Suprapubic skin (tissue), 4 donors: ENCODE measurements at regions not wholly inside any gene's neighbourhood (a gene's known extent, or its start where the extent isn't known, plus 50 kb on each side); places are given as distances from the start of the nearest gene placed in this dataset.

Experiments used
- DNase-seq, 2 donors: peaks; one replicate each; pipeline ENCODE4 v3.0.0-alpha.2; 2019; ENCODE audit warnings: low spot score in 2 of 2
- H3K27ac ChIP-seq: fragments of 200-600 bp; sonication (generic); one replicate; pipeline ENCODE4 v1.5.1; 2019
- H3K27me3 ChIP-seq: fragments of 200-600 bp; sonication (generic); one replicate; pipeline ENCODE4 v1.5.1; 2019
- H3K36me3 ChIP-seq: fragments of 200-600 bp; sonication (generic); one replicate; pipeline ENCODE4 v1.5.1; 2019
- H3K4me1 ChIP-seq: fragments of 200-600 bp; sonication (generic); one replicate; pipeline ENCODE4 v1.5.1; 2019
- H3K4me3 ChIP-seq: fragments of 200-600 bp; sonication (generic); one replicate; pipeline ENCODE4 v1.5.1; 2019; ENCODE audit warnings: mild to moderate bottlenecking
- H3K9me3 ChIP-seq: fragments of 200-600 bp; sonication (generic); one replicate; pipeline ENCODE4 v1.5.1; 2019
- EP300 ChIP-seq: sonication (generic); formaldehyde crosslinking; IDR thresholded peaks from one replicate; pipeline ENCODE4 v1.6.1; 2017; ENCODE audit warnings: antibody characterized with exemption
- POLR2A ChIP-seq, 2 donors: fragments of 450-650 bp; IDR thresholded peaks; one replicate each; pipeline ENCODE4 v1.6.1; 2017; ENCODE audit warnings: antibody characterized with exemption in 2 of 2, mild to moderate bottlenecking in 2 of 2, moderate library complexity in 2 of 2
- POLR2AphosphoS5 ChIP-seq, 3 donors: sonication (generic); formaldehyde crosslinking; IDR thresholded peaks; one replicate each; pipeline ENCODE4 v1.6.1; 2017; ENCODE audit warnings: antibody characterized with exemption in 3 of 3
- whole genome bisulfite sequencing: methylation state at CpG from one replicate; pipeline ENCODE4 v1.1.5; 2018; 5-methylcytosine and 5-hydroxymethylcytosine counted together
- TF ChIP-seq, protein P1 (sequence below), 2 donors: fragments of 200-600 bp in 1 of 2; fragments of 450-650 bp in 1 of 2; sonication (generic) in 1 of 2; IDR thresholded peaks; one replicate each; pipeline ENCODE4 v1.5.1; 2016 to 2019; ENCODE audit warnings: antibody characterized with exemption in 2 of 2, mild to moderate bottlenecking in 1 of 2, moderate library complexity in 1 of 2

DNA sequence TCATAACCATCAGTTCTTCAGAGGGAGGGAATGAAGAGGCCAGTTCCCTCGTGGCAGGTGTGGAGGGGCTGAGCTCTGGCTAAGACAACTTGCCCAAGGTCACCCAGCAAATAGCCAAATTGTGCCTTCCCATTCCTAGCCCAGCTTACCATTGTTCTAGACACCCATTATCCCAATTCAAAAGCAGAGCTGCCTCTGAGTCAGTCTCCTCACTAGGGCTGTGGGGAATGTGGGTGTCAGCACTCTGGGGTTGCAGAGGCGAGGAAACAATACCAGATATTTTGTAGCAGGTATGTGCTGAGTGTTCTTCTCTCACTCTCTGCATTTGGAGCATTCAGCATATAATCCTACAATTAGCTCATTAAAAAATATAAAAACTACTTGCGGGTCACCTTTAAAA, 270.8 kb downstream of the PSAT1 start:
- no peak overlapping the region for H3K27ac ChIP-seq
- no peak for TF ChIP-seq POLR2A (IDR thresholded peaks at IDR 0.05)
- TF ChIP-seq, protein P1, sequence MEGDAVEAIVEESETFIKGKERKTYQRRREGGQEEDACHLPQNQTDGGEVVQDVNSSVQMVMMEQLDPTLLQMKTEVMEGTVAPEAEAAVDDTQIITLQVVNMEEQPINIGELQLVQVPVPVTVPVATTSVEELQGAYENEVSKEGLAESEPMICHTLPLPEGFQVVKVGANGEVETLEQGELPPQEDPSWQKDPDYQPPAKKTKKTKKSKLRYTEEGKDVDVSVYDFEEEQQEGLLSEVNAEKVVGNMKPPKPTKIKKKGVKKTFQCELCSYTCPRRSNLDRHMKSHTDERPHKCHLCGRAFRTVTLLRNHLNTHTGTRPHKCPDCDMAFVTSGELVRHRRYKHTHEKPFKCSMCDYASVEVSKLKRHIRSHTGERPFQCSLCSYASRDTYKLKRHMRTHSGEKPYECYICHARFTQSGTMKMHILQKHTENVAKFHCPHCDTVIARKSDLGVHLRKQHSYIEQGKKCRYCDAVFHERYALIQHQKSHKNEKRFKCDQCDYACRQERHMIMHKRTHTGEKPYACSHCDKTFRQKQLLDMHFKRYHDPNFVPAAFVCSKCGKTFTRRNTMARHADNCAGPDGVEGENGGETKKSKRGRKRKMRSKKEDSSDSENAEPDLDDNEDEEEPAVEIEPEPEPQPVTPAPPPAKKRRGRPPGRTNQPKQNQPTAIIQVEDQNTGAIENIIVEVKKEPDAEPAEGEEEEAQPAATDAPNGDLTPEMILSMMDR (IDR thresholded peaks at IDR 0.05): no peak
- TF ChIP-seq EP300: no peak
- 92% methylated on average over 2 of the region's 3 CpGs for WGBS
- no peaks in the 10 kb centered on the region for H3K9me3 ChIP-seq
- DNase-seq: no peak
- H3K4me1 ChIP-seq: no peaks in the 10 kb centered on the region
- H3K36me3 ChIP-seq: no peaks in the 10 kb centered on the region
- no peaks in the 10 kb centered on the region for H3K27me3 ChIP-seq
- H3K4me3 ChIP-seq: no peak overlapping the region

DNA sequence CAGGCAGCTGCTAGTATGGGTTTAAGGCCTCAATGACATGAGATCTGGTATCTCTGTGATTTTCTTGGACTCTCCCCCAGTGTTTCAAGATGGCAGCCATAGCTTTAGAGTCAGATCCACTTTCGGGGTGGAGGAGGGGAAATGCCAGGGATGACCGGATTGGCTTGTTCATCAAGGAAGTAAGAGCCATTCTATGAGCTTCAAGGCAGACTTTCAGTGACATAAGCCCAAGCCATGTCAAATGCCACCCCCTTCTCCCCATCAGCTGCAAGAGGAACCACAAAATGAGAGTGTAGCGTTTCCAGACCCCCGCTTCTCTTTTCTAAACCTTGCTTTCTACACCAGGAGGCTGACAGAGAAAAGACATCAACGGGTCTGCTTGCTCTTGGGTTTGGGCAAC, 271.8 kb downstream of the PSAT1 start:
- H3K9me3 ChIP-seq: no peaks in the 10 kb centered on the region
- no peak overlapping the region for H3K4me3 ChIP-seq
- H3K36me3 ChIP-seq: no peaks in the 10 kb centered on the region
- no peaks in the 10 kb centered on the region for H3K27me3 ChIP-seq
- H3K4me1 ChIP-seq: no peaks in the 10 kb centered on the region
- H3K27ac ChIP-seq: no peak overlapping the region
- WGBS: 94% methylated on average over 5 of the region's 5 CpGs
- no peak for TF ChIP-seq POLR2A (IDR thresholded peaks at IDR 0.05)
- no peak for DNase-seq

DNA sequence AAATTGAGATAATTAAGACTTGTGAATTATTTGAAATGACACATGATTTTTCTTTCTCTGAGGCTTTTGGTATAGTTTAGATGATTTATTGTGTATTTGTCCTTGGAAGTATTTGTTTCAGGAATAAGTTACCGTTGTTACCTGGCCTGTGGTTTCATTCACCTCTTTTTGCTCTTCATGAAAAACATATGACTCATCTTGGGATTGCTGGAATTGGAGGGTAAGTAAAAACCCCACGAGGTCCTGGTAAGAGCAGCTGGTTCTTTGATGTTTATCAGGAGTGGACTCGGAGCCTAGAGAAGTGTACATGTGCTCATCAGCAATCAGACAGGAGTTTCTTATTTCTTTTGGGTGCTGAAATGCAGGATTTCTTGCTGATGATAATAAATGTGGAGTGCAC, 275.3 kb downstream of the PSAT1 start:
- TF ChIP-seq POLR2AphosphoS5 (IDR thresholded peaks at IDR 0.05): no peak
- TF ChIP-seq, protein P1 (IDR thresholded peaks at IDR 0.05): no peak
- TF ChIP-seq POLR2A (IDR thresholded peaks at IDR 0.05): no peak
- no peak for TF ChIP-seq EP300
- no peak for DNase-seq
- Histone ChIP-seq H3K27ac (no peak overlapping the region), H3K9me3 (no peaks in the 10 kb centered on the region), H3K4me3 (no peak overlapping the region), H3K4me1 (no peaks in the 10 kb centered on the region), H3K27me3 (no peaks in the 10 kb centered on the region), H3K36me3 (no peaks in the 10 kb centered on the region)
- 52% methylated on average over 3 of the region's 3 CpGs for WGBS

DNA sequence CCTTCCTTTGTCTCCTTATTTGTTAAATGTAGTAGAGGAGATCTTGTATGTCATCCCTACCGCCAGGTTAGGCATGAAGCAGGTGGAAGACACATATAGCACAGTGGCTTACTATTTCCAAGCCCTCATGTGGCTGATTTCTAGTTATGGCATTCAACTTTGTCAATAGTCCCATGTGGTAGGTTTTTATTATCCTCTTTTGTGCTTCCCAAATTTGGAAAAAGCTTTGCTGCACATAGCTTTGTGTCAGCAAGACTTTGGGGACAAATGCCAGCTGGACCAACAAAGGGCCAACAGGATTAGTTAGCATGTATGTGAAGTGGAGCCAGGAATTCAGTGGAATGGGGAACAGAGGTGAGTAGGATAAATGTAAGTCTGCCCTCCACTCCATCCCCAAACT, 276.3 kb downstream of the PSAT1 start:
- no peaks in the 10 kb centered on the region for H3K9me3 ChIP-seq
- no peak overlapping the region for H3K27ac ChIP-seq
- no peaks in the 10 kb centered on the region for H3K36me3 ChIP-seq
- no peaks in the 10 kb centered on the region for H3K4me1 ChIP-seq
- no peaks in the 10 kb centered on the region for H3K27me3 ChIP-seq
- TF ChIP-seq, protein P1 (IDR thresholded peaks at IDR 0.05): no peak
- TF ChIP-seq EP300 (no peak), POLR2A (IDR thresholded peaks at IDR 0.05) (no peak), POLR2AphosphoS5 (IDR thresholded peaks at IDR 0.05) (no peak)
- DNase-seq: no peak
- WGBS: 80% methylated on average over 1 of the region's 1 CpG
- H3K4me3 ChIP-seq: no peak overlapping the region

DNA sequence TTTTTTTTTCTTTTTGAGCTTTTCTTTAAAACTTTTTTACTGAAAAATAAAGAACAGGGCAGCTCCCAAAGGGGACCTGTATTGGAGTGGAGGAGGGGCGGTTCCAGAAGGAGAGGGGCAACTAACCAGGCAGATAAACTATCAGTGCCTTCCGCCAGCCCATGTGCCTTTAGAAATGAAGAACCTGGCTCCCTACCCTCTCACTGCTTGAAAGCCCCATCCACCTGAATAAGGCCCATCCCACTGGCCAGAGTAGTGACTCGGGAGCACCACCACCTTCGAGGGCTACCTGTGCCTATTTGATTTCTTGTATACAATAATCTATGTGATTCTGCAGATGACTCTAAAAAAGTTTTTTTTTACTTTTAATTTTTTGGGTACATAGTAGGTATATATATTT, 276.7 kb downstream of the PSAT1 start:
- Histone ChIP-seq H3K4me3 (no peak overlapping the region), H3K36me3 (no peaks in the 10 kb centered on the region), H3K4me1 (no peaks in the 10 kb centered on the region), H3K9me3 (no peaks in the 10 kb centered on the region), H3K27ac (no peak overlapping the region), H3K27me3 (no peaks in the 10 kb centered on the region)
- no peak for DNase-seq
- TF ChIP-seq, protein P1 (IDR thresholded peaks at IDR 0.05): no peak
- TF ChIP-seq EP300 (no peak), POLR2A (IDR thresholded peaks at IDR 0.05) (no peak), POLR2AphosphoS5 (IDR thresholded peaks at IDR 0.05) (no peak)
- 78% methylated on average over 4 of the region's 4 CpGs for WGBS

DNA sequence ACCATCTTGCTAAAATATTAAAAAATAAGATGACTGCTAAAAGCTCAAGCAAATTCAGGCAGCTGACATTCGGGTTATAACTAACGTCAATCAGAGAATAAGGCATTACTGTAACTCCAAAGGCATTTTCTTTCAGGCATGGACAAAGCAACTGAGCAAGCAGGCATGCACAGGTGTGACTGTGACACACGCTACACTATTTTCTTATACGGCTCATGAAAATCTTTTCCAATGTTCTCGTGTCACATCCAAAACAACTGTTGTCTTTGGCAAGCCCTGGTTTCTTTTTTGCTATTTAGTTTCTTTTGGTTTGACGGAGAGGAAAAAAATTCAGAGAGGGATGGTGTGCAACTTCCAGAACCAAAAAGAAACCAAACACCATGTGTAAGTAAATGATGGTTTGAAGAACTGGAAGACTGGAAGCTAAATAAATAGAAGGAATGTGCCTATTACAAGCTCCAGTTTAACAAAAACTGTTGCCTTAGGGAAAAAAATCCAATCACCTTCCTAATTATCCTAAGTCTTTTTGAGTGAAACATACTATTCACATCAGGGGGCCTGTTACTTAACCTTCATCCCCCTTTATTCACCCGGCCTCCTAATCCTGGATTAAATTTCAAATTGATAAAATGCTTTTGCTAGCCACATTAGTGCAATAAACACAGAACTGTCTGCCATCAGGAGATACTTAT, 277.6 kb downstream of the PSAT1 start:
- H3K4me1 ChIP-seq: peaks cover 3% of the 10 kb centered on the region
- H3K27ac ChIP-seq: no peak overlapping the region
- H3K9me3 ChIP-seq: no peaks in the 10 kb centered on the region
- DNase-seq: no peak
- H3K27me3 ChIP-seq: no peaks in the 10 kb centered on the region
- no peaks in the 10 kb centered on the region for H3K36me3 ChIP-seq
- no peak overlapping the region for H3K4me3 ChIP-seq
- no peak for TF ChIP-seq POLR2A (IDR thresholded peaks at IDR 0.05)
- no peak for TF ChIP-seq POLR2AphosphoS5 (IDR thresholded peaks at IDR 0.05)
- TF ChIP-seq, protein P1 (IDR thresholded peaks at IDR 0.05): no peak
- WGBS: 36% methylated on average over 7 of the region's 7 CpGs
